CD14-positive monocyte (primary cell): ENCODE measurements at regions not wholly inside any gene's neighbourhood (a gene's known extent, or its start where the extent isn't known, plus 50 kb on each side); places are given as distances from the start of the nearest gene placed in this dataset.

Experiments used
- DNase-seq, 3 donors: peaks; one replicate each; pipeline ENCODE4 v3.0.0-alpha.2; 2011 to 2022
- H2AFZ ChIP-seq: 2 replicates; pipeline ENCODE4 v1.6.0; 2012; ENCODE audit warnings: mild to moderate bottlenecking, low read depth, low read length, inconsistent platforms; ENCODE audit not compliant: insufficient read depth, poor library complexity, severe bottlenecking
- H3K27ac ChIP-seq, 2 donors: 1 replicate in 1 of 2; 2 replicates in 1 of 2; pipeline ENCODE4 v1.5.1; 2012 to 2013; ENCODE audit warnings: low read length in 2 of 2, control low read depth in 1 of 2, inconsistent platforms in 1 of 2, low read depth in 1 of 2, mild to moderate bottlenecking in 1 of 2
- H3K27me3 ChIP-seq, 2 donors: one replicate each; pipeline versions ENCODE4 v1.6.0 to v1.6.1; 2011 to 2013; ENCODE audit warnings: low read length in 2 of 2; ENCODE audit not compliant: control insufficient read depth in 2 of 2, insufficient read depth in 2 of 2
- H3K36me3 ChIP-seq, 2 donors: replicated peaks in 1 of 2; 1 replicate in 1 of 2; 2 replicates in 1 of 2; pipeline versions ENCODE4 v1.5.1 to v1.6.1; 2012 to 2013; ENCODE audit warnings: low read length in 2 of 2, control low read depth in 1 of 2, inconsistent platforms in 1 of 2, mild to moderate bottlenecking in 1 of 2; ENCODE audit not compliant: insufficient read depth in 2 of 2, control insufficient read depth in 1 of 2
- H3K4me1 ChIP-seq, 2 donors: 1 replicate in 1 of 2; 2 replicates in 1 of 2; pipeline versions ENCODE4 v1.5.1 to v1.6.1; 2012 to 2013; ENCODE audit warnings: low read length in 2 of 2, control low read depth in 1 of 2, inconsistent platforms in 1 of 2, mild to moderate bottlenecking in 1 of 2, moderate library complexity in 1 of 2; ENCODE audit not compliant: insufficient read depth in 2 of 2, control insufficient read depth in 1 of 2
- H3K4me2 ChIP-seq: replicated peaks from 2 replicates; pipeline ENCODE3; 2012; ENCODE audit warnings: low read length, moderate library complexity, mild to moderate bottlenecking; ENCODE audit not compliant: poor library complexity, severe bottlenecking; ENCODE audit errors: extremely low read depth
- H3K4me3 ChIP-seq, 3 experiments: fragments of 200-600 bp in 1 of 3; sonication (generic) in 1 of 3; replicated peaks in 1 of 3; 1 replicate in 2 of 3; 2 replicates in 1 of 3; pipeline ENCODE4 v1.5.1; 2011 to 2013; ENCODE audit warnings: low read length in 3 of 3, mild to moderate bottlenecking in 3 of 3, control low read depth in 2 of 3, low read depth in 2 of 3, inconsistent platforms in 1 of 3, moderate library complexity in 1 of 3
- H3K79me2 ChIP-seq: 2 replicates; pipeline ENCODE4 v1.6.0; 2012; ENCODE audit warnings: mild to moderate bottlenecking, control low read depth, inconsistent platforms, low read length, moderate library complexity; ENCODE audit not compliant: insufficient read depth
- H3K9ac ChIP-seq: 2 replicates; pipeline ENCODE4 v1.6.0; 2017; ENCODE audit warnings: low read length, mild to moderate bottlenecking; ENCODE audit not compliant: insufficient read depth, poor library complexity, severe bottlenecking
- H3K9me3 ChIP-seq, 2 donors: replicated peaks in 1 of 2; 1 replicate in 1 of 2; 2 replicates in 1 of 2; pipeline versions ENCODE4 v1.5.1 to v1.6.1; 2012 to 2013; ENCODE audit warnings: low read length in 2 of 2, control low read depth in 1 of 2; ENCODE audit not compliant: control insufficient read depth in 1 of 2, insufficient read depth in 1 of 2
- H4K20me1 ChIP-seq: 2 replicates; pipeline ENCODE4 v1.6.0; 2012; ENCODE audit warnings: mild to moderate bottlenecking, low read length, control low read depth, moderate library complexity; ENCODE audit not compliant: insufficient read depth
- H3K27ac Mint-ChIP-seq, 7 donors: one replicate each; pipeline ENCODE4 v1.8.0; 2020; ENCODE audit warnings: mild to moderate bottlenecking in 7 of 7, mixed read lengths in 7 of 7, moderate library complexity in 6 of 7, inconsistent platforms in 2 of 7
- H3K27me3 Mint-ChIP-seq, 3 donors: one replicate each; pipeline ENCODE4 v1.8.0; 2021 to 2022; ENCODE audit warnings: low read depth in 3 of 3, mild to moderate bottlenecking in 3 of 3, mixed read lengths in 3 of 3, moderate library complexity in 3 of 3, inconsistent platforms in 1 of 3
- H3K36me3 Mint-ChIP-seq, 2 donors: one replicate each; pipeline ENCODE4 v1.8.0; 2020; ENCODE audit warnings: mixed read lengths in 2 of 2, inconsistent platforms in 1 of 2, mild to moderate bottlenecking in 1 of 2
- H3K4me1 Mint-ChIP-seq: one replicate; pipeline ENCODE4 v1.8.0; 2020; ENCODE audit warnings: mild to moderate bottlenecking, mixed read lengths
- H3K4me3 Mint-ChIP-seq, 2 donors: one replicate each; pipeline ENCODE4 v1.8.0; 2020; ENCODE audit warnings: mild to moderate bottlenecking in 2 of 2, mixed read lengths in 2 of 2, moderate library complexity in 1 of 2
- H3K9me3 Mint-ChIP-seq, 7 donors: one replicate each; pipeline ENCODE4 v1.8.0; 2020 to 2022; ENCODE audit warnings: mixed read lengths in 7 of 7, mild to moderate bottlenecking in 6 of 7, moderate library complexity in 6 of 7, inconsistent platforms in 2 of 7
- WGBS: methylation state at CpG from one replicate; pipeline ENCODE4 v1.1.5; 2013; ENCODE audit warnings: missing lambda C conversion rate; ENCODE audit not compliant: insufficient coverage; 5-methylcytosine and 5-hydroxymethylcytosine counted together
- intact Hi-C, 2 donors: fragments of 100-400 bp; cut with micrococcal nuclease; formaldehyde crosslinking; loops; one replicate each; pipeline versions ENCODE4 v1.15.0 to v1.15.1; 2023
- TF ChIP-seq, protein P1 (sequence below): fragments of 200-600 bp; IDR thresholded peaks from one replicate; pipeline ENCODE4 v1.8.0; 2022; ENCODE audit warnings: antibody characterized with exemption, mild to moderate bottlenecking

DNA sequence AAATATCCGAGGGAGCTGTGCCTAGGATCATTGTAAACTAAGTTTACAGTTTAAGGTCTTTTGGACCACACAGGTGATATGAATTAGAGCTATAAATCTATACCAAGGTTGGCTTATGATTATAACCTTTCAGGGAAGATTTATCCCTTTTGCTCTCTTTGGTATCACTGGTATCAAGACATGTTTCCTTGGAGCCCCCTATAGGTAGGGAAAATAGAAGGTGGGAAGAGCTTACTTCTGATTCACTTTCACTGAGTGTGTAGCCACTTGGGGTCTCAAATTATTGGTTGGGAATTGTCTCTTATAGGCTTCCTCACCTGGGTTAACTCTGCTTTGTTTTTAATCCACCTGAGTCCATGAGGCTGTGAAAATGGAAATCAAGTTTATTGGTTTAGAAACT, 262.1 kb upstream of the NR3C2 start:
- Mint-ChIP-seq H3K36me3 (no peaks in the 10 kb centered on the region), H3K4me1 (no peaks in the 10 kb centered on the region), H3K27me3 (no peaks in the 10 kb centered on the region), H3K9me3 (peaks cover 0 to 10% (median 2%) of the 10 kb centered on the region in 7 donors), H3K4me3 (no peak overlapping the region), H3K27ac (no peak overlapping the region)
- TF ChIP-seq, protein P1, sequence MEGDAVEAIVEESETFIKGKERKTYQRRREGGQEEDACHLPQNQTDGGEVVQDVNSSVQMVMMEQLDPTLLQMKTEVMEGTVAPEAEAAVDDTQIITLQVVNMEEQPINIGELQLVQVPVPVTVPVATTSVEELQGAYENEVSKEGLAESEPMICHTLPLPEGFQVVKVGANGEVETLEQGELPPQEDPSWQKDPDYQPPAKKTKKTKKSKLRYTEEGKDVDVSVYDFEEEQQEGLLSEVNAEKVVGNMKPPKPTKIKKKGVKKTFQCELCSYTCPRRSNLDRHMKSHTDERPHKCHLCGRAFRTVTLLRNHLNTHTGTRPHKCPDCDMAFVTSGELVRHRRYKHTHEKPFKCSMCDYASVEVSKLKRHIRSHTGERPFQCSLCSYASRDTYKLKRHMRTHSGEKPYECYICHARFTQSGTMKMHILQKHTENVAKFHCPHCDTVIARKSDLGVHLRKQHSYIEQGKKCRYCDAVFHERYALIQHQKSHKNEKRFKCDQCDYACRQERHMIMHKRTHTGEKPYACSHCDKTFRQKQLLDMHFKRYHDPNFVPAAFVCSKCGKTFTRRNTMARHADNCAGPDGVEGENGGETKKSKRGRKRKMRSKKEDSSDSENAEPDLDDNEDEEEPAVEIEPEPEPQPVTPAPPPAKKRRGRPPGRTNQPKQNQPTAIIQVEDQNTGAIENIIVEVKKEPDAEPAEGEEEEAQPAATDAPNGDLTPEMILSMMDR = no peak
- no peak overlapping the region for H3K4me3 ChIP-seq
- H3K4me2 ChIP-seq = no peak overlapping the region
- H3K27ac ChIP-seq = no peak overlapping the region
- no peaks in the 10 kb centered on the region for H4K20me1 ChIP-seq
- no peak overlapping the region for H2AFZ ChIP-seq
- H3K79me2 ChIP-seq = no peaks in the 10 kb centered on the region
- no peak overlapping the region for H3K9ac ChIP-seq
- no peaks in the 10 kb centered on the region for H3K27me3 ChIP-seq
- intact Hi-C loops = no loop called here
- no peaks in the 10 kb centered on the region for H3K9me3 ChIP-seq
- no peaks in the 10 kb centered on the region for H3K36me3 ChIP-seq
- 80% methylated on average over 1 of the region's 1 CpG for WGBS
- H3K4me1 ChIP-seq = no peaks in the 10 kb centered on the region
- no peak for DNase-seq

- no peak overlapping the region for H3K27ac ChIP-seq
- H3K4me1 ChIP-seq = no peaks in the 10 kb centered on the region
- Mint-ChIP-seq H3K36me3 (no peaks in the 10 kb centered on the region), H3K9me3 (peaks cover 0 to 10% (median 0%) of the 10 kb centered on the region in 7 donors), H3K27me3 (peaks cover 0 to 3% (median 0%) of the 10 kb centered on the region in 3 donors), H3K27ac (no peak overlapping the region), H3K4me1 (no peaks in the 10 kb centered on the region), H3K4me3 (no peak overlapping the region)
- H3K79me2 ChIP-seq = no peaks in the 10 kb centered on the region
- no peak overlapping the region for H3K4me3 ChIP-seq
- H3K27me3 ChIP-seq = no peaks in the 10 kb centered on the region
- no peaks in the 10 kb centered on the region for H3K36me3 ChIP-seq
- no peaks in the 10 kb centered on the region for H3K9me3 ChIP-seq
- 100% methylated on average over 2 of the region's 5 CpGs for WGBS
- H4K20me1 ChIP-seq = no peaks in the 10 kb centered on the region
- H3K4me2 ChIP-seq = no peak overlapping the region
- intact Hi-C loops = no loop called here
- no peak overlapping the region for H3K9ac ChIP-seq
- no peak overlapping the region for H2AFZ ChIP-seq
- no peak for DNase-seq
- TF ChIP-seq, protein P1 = no peak
These were observed 252.5 kb upstream of the NR3C2 start for GRCh38 chr4:148694702-148695101.
